ENCODE measurements at regions not wholly inside any gene's neighbourhood (a gene's known extent, or its start where the extent isn't known, plus 50 kb on each side); places are given as distances from the start of the nearest gene placed in this dataset.

DNA sequence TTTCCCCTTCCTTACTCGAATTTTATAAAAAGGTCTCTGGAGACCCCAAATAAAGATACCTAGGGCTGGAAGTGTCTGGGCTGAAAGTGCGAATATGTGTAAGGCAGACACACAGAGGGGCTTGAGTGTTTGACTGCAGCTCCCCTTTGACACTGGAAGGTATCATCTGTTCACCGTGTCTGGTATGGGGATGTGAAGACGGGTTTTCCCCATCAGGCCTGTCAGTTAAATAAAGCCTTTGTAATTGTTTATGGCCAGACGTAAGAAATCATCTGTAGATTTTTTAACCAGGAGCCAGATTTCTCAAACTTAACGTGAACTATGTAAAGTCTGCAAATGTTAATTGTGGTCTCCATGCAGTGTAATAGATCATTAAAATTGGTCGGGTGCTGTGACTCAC lies 1173.4 kb downstream of the AMY1C start:
- no peak for TF ChIP-seq POLR2AphosphoS5 (IDR thresholded peaks at IDR 0.05; ENCODE audit: low read depth, low read length)
- no peak for TF ChIP-seq CTCF (IDR thresholded peaks at IDR 0.05)

Measured in Panc1 (cell line).